PC-3 (cell line): ENCODE measurements at regions not wholly inside any gene's neighbourhood (a gene's known extent, or its start where the extent isn't known, plus 50 kb on each side); places are given as distances from the start of the nearest gene placed in this dataset.
A peak's percentile ranks its signal among the peaks of the same experiment; 100 is the strongest.

Experiments
- ATAC-seq: fragments of 200-7000 bp; cut with Tn5 transposase; 2 replicates; pipeline ENCODE4 v1.9.1; 2020; ENCODE audit warnings: mild to moderate bottlenecking, moderate library complexity
- BruUV-seq: library from RNA; stranded (reverse); fragments of 400-500 nt; replicated peaks from 2 replicates; lab custom pipeline; 2021; lab: Mats Ljungman, UMichigan
- CTCF ChIA-PET: fragments of 300-600 bp; sonication (Branson Sonifier 250); formaldehyde crosslinking; loops from one replicate; lab custom pipeline; 2022; ENCODE audit warnings: antibody characterized with exemption; lab: Charles Lee
- POLR2A ChIA-PET: fragments of 300-600 bp; sonication (Branson Sonifier 250); formaldehyde crosslinking; loops from one replicate; lab custom pipeline; 2022; ENCODE audit warnings: antibody characterized with exemption; ENCODE audit not compliant: unreplicated experiment; lab: Charles Lee
- DNase-seq: peaks from one replicate; pipeline ENCODE4 v3.0.0-alpha.2; 2015
- H2AFZ ChIP-seq: fragments of 300-600 bp; sonication (generic); 2 replicates; pipeline ENCODE4 v1.6.0; 2016; ENCODE audit warnings: antibody characterized with exemption, low read length
- H3F3A ChIP-seq: fragments of 300-600 bp; sonication (generic); one replicate; pipeline ENCODE4 v1.6.0; 2017; ENCODE audit warnings: antibody characterized with exemption, low read length, control low read depth, mild to moderate bottlenecking; ENCODE audit not compliant: unreplicated experiment
- H3K27ac ChIP-seq: fragments of 300-600 bp; sonication (generic); 2 replicates; pipeline ENCODE4 v1.5.1; 2016; ENCODE audit warnings: mild to moderate bottlenecking, low read length
- H3K27me3 ChIP-seq: fragments of 300-600 bp; sonication (generic); 2 replicates; pipeline ENCODE4 v1.6.1; 2016; ENCODE audit warnings: low read length, mixed read lengths
- H3K36me3 ChIP-seq: fragments of 300-600 bp; sonication (generic); 2 replicates; pipeline ENCODE4 v1.6.1; 2016; ENCODE audit warnings: low read depth, mixed run types, low read length, mixed read lengths
- H3K4me1 ChIP-seq: fragments of 300-600 bp; sonication (generic); 2 replicates; pipeline ENCODE4 v1.5.1; 2016; ENCODE audit warnings: low read length; ENCODE audit not compliant: insufficient read depth
- H3K4me2 ChIP-seq: fragments of 300-600 bp; sonication (generic); 2 replicates; pipeline ENCODE4 v1.6.0; 2016; ENCODE audit warnings: low read length
- H3K4me3 ChIP-seq: fragments of 300-600 bp; sonication (generic); 2 replicates; pipeline ENCODE4 v1.5.1; 2016; ENCODE audit warnings: mild to moderate bottlenecking, low read length, mixed read lengths
- H3K79me2 ChIP-seq: fragments of 300-600 bp; sonication (generic); 2 replicates; pipeline ENCODE4 v1.6.1; 2017; ENCODE audit warnings: low read length, mixed read lengths
- H3K9ac ChIP-seq: fragments of 300-600 bp; sonication (generic); 2 replicates; pipeline ENCODE4 v1.6.0; 2016; ENCODE audit warnings: mild to moderate bottlenecking, low read length
- H3K9me2 ChIP-seq: fragments of 300-600 bp; sonication (generic); replicated peaks from 2 replicates; pipeline ENCODE4 v1.6.1; 2016; ENCODE audit warnings: mixed run types, low read length, mixed read lengths
- H3K9me3 ChIP-seq: fragments of 300-600 bp; sonication (generic); 2 replicates; pipeline ENCODE4 v1.6.1; 2016; ENCODE audit warnings: low read length, mixed read lengths
- H4K20me1 ChIP-seq: fragments of 300-600 bp; sonication (generic); 2 replicates; pipeline ENCODE4 v1.6.1; 2016; ENCODE audit warnings: low read length, mixed read lengths
- CTCF ChIP-seq: fragments of 300-600 bp; sonication (generic); conservative IDR thresholded peaks from 2 replicates; pipeline ENCODE4 v1.5.1; 2017; ENCODE audit warnings: antibody characterized with exemption, low read depth, mild to moderate bottlenecking, low read length
- EZH2 ChIP-seq: fragments of 300-600 bp; sonication (generic); IDR thresholded peaks from one replicate; pipeline ENCODE4 v1.6.1; 2017; ENCODE audit warnings: antibody characterized with exemption, mild to moderate bottlenecking, low read length; ENCODE audit not compliant: unreplicated experiment
- EZH2phosphoT487 ChIP-seq: fragments of 300-600 bp; sonication (generic); IDR thresholded peaks from 2 replicates; pipeline ENCODE4 v1.6.1; 2018; ENCODE audit warnings: mild to moderate bottlenecking, antibody characterized with exemption, low read length, borderline replicate concordance
- intact Hi-C: fragments of 100-400 bp; cut with micrococcal nuclease; formaldehyde crosslinking; loops from 2 replicates; pipeline ENCODE4 v1.9.0; 2023

GRCh38 chr1:103945774-103946173 lies 196.1 kb downstream of the AMY1C start:
- POLR2A ChIA-PET = no interaction called here
- H3K4me3 ChIP-seq = no peak overlapping the region
- no peak overlapping the region for H3K27ac ChIP-seq
- H3K36me3 ChIP-seq = no peaks in the 10 kb centered on the region
- DNase-seq (no peak), ATAC-seq (no peak)
- H3K4me2 ChIP-seq = no peak overlapping the region
- H2AFZ ChIP-seq = no peak overlapping the region
- TF ChIP-seq EZH2 = no peak
- no peak for TF ChIP-seq EZH2phosphoT487
- no peak for TF ChIP-seq CTCF
- no TSS peak for BruUV-seq
- H3K9me3 ChIP-seq = no peaks in the 10 kb centered on the region
- H3K27me3 ChIP-seq = peaks cover 17% of the 10 kb centered on the region; the same call in 1 of the 2 replicates
- no peaks in the 10 kb centered on the region for H3K4me1 ChIP-seq
- H3K9ac ChIP-seq = no peak overlapping the region
- CTCF ChIA-PET = interaction anchor here (0.6 kb wide), 1 partner anchor 176 kb away, joined by 3 read pairs; no protein-coding TSS in a partner anchor
- H3K9me2 ChIP-seq = no peaks in the 10 kb centered on the region
- intact Hi-C loops = no loop called here
- H3K79me2 ChIP-seq = no peaks in the 10 kb centered on the region
- no peaks in the 10 kb centered on the region for H3F3A ChIP-seq
- H4K20me1 ChIP-seq = no peaks in the 10 kb centered on the region

GRCh38 chr1:103948526-103948925 lies 198.8 kb downstream of the AMY1C start:
- DNase-seq = peak; percentile 45
- Histone ChIP-seq H3K4me3 (no peak overlapping the region), H3K9me3 (no peaks in the 10 kb centered on the region), H3K9ac (no peak overlapping the region), H3K27me3 (peaks cover 12% of the 10 kb centered on the region; the same call in 1 of the 2 replicates), H3K4me1 (no peaks in the 10 kb centered on the region), H4K20me1 (no peaks in the 10 kb centered on the region), H3F3A (no peaks in the 10 kb centered on the region), H3K79me2 (no peaks in the 10 kb centered on the region), H3K36me3 (no peaks in the 10 kb centered on the region), H3K9me2 (no peaks in the 10 kb centered on the region), H3K4me2 (no peak overlapping the region), H2AFZ (no peak overlapping the region), H3K27ac (no peak overlapping the region)
- CTCF ChIA-PET = interaction anchor here (0.6 kb wide), 1 partner anchor 191 kb away, joined by 3 read pairs; no protein-coding TSS in a partner anchor
- no peak for ATAC-seq
- POLR2A ChIA-PET = no interaction called here
- no TSS peak for BruUV-seq
- intact Hi-C loops = loop anchor here (1.0 kb wide), 1 partner anchor 184 kb away; no protein-coding TSS in a partner anchor
- TF ChIP-seq EZH2phosphoT487 = no peak
- peak; percentile 68 for TF ChIP-seq CTCF

- Histone ChIP-seq H3K4me3 (no peak overlapping the region), H3K4me1 (no peaks in the 10 kb centered on the region), H3K9me2 (no peaks in the 10 kb centered on the region), H3K36me3 (no peaks in the 10 kb centered on the region), H3K9me3 (no peaks in the 10 kb centered on the region), H4K20me1 (no peaks in the 10 kb centered on the region), H3K9ac (no peak overlapping the region), H3K79me2 (no peaks in the 10 kb centered on the region), H2AFZ (no peak overlapping the region), H3K4me2 (no peak overlapping the region), H3F3A (no peaks in the 10 kb centered on the region), H3K27me3 (peaks cover 19% of the 10 kb centered on the region), H3K27ac (no peak overlapping the region)
- no peak for DNase-seq
- no peak for ATAC-seq
- intact Hi-C loops = no loop called here
- ChIA-PET CTCF (no interaction called here), POLR2A (no interaction called here)
- TF ChIP-seq EZH2 = no peak
- TF ChIP-seq EZH2phosphoT487 = no peak
- TF ChIP-seq CTCF = no peak
- no TSS peak for BruUV-seq
These were observed 200.1 kb downstream of the AMY1C start for GRCh38 chr1:103949779-103950178.
